Fibroblast of peridontal ligament (primary cell): ENCODE measurements at regions not wholly inside any gene's neighbourhood (a gene's known extent, or its start where the extent isn't known, plus 50 kb on each side); places are given as distances from the start of the nearest gene placed in this dataset.

ENCODE experiments used
- DNase-seq: peaks from one replicate; pipeline ENCODE4 v3.0.0-alpha.2; 2010; ENCODE audit errors: extremely low read depth

DNA sequence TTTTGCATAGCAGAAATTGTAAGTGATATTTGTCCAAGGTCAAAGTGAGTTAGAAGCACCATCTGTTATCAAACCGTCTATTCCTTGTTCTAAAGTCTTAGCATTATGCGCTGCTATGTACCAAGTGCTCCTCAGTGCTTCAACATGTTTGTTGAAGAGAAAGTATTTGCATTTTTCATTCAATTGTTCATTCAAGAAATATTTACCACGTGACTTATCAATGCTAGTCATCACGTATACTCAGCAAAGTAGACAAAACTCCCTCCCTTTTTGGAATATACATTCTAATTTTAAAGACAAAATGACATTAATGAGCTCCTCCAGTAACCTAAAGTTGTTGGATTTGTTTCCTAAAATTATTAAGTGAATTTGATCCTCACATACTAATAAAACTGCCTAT is 388.0 kb upstream of the CDH8 start:
- DNase-seq = no peak

DNA sequence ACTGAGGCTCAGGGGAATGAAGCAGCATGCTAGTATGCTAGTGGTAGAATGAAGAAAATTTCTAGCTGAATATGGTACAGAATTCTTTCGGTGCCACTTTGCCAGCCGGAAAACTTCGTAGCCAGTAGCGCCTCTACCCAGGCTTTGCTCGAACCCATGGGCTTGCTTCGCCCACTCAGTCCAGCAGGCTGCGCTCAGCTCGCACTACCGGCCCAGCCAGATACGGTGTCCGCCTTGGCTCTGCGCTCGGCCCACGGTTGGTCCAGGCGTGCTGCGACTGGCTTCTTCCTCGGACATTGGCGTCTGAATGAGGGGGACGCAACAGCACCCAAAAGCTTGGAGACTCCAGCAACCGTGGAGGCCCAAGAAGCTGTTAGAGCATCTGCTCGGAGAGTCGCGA is 372.5 kb upstream of the CDH8 start:
- DNase-seq = no peak

DNA sequence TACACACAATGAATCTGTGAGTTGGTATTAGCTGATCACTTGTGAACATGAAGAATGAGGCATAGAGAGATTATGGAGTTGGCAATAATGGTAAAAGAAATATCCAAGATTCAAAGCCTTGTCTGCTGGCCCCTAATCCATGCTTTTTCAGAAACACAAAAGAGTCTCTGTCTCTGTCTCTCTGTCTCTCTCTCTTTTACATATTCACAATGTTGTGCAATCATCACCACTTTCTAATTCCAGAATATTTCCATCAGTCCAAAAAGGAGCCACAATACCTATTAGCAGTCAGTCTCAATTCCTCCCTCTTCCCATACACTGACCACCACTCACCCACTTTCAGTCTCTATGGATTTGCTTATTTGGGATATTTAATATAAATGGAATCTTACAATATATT is 370.1 kb upstream of the CDH8 start:
- DNase-seq = no peak

DNA sequence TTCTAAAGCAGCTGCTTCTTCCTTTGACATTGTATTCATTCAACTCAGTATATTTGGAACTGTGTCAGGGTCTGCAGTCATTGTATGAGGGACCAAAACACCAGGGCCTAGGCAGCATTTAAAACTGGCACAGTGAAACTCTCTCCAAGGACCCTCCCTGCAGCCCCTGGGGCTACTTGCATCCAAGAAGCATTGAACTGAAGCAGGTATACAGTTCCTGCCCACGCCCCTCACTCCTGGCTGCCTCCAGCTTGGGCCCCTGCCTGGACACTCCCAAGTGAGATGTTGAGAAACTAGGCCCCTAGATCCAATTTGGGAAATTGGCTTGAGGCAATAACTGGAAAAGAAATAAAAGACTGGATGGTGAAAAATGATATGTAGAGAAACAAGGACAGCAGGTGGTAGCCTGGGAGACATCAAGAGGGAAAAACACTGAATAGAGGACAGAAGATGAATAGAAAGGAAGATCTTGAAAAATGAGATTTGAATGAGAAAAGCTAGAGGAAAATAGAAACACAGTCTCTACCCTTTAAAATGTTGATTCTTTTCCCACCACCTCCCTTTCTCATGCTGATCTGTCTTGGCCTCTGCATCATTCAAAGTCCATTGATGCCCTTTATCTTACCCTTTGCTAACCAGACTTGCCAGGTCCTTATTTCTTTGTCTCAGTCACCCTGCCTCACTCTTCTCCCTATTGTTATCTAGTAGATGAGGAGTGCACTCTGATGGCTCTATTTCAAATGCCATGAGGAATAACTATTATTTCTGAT is 368.8 kb upstream of the CDH8 start:
- DNase-seq = no peak

DNA sequence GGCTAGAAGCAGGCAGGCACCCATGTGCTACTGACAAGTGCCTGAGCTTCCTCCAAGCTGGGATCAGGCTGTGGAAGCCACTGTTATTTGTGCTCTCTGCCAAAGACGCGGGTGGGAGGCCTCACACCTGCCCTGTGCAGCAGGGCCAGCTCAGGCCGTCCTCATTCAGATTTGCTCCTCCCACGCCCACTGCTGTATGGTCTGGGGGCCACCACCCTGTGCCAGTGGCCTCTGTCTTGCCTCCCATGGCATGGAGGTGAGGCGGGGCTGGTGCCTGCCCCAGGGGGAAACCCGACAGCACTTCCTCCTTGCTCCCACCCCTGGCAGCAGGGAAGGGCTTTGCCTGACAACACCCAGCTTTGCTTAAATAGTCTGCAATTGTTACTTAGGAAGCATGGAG is 356.5 kb upstream of the CDH8 start:
- DNase-seq = no peak

DNA sequence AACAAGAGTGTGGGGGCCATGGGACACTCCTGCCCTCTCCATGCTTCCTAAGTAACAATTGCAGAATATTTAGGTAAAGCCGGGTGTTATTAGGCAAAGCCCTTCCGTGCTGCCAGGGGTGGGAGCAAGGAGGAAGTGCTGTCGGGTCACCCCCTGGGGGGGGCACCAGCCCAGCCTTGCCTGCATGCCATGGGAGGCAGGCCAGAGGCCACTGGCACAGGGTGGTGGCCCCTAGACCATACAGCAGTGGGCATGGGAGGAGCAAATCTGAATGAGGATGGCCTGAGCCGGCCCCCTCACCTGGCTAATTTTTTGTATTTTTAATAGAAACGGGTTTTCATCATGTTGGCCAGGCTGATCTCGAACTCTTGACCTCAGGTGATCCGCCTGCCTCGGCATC is 355.7 kb upstream of the CDH8 start:
- DNase-seq = no peak

DNA sequence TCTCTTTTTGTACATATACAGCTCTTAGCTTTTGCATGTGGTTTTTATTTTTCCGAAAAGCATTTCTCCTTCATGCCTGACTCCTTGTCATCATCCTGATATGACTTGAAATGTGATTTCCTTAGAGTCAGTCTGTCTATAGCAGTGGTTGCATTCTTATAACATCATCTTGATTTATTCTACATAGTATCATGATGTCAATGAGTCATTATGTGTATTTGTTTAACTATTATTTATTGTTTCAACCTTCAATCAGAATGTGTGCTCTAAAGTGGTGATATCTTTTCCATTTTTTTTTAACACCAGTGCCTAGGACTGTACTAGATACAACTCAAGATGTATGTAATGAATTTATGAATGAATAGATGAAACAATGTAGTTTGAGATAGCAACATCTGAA is 354.9 kb upstream of the CDH8 start:
- no peak for DNase-seq

DNA sequence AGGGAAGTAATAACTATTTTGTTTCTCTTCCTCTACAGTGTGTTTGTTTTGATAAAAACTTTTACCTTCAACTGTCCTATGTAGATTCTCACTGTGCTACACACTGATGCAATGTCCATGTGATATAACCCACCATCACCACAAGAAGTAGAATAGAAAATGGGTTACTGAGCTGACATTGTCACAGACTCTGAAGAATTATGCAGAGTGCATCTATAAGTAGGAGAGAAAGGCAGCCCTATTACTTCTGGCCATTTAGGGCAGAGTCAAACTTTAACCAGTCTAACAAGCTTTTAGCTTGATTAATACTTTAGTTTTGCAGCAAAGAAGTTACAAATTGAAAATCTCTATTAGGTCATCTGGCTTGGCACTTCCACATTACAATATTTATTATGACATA is 354.0 kb upstream of the CDH8 start:
- no peak for DNase-seq

DNA sequence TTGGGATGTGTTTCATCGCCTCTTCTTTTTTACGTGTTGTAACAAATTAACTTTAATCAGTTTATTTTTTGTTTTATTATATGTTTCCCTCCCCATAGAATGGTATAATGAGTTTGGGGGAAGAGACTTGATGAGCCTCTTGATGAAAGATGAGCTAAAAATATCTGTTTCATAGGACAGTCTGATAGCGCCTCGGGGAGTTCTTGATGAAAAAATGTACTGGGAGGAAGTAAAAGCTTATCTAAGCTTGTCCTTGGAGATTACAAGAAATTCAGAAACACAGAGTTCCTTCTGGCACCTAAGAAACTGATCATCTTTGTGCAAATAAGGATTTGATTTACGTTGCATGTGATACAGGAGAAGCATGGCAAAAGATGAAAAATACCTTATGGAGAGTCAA is 350.2 kb upstream of the CDH8 start:
- no peak for DNase-seq

DNA sequence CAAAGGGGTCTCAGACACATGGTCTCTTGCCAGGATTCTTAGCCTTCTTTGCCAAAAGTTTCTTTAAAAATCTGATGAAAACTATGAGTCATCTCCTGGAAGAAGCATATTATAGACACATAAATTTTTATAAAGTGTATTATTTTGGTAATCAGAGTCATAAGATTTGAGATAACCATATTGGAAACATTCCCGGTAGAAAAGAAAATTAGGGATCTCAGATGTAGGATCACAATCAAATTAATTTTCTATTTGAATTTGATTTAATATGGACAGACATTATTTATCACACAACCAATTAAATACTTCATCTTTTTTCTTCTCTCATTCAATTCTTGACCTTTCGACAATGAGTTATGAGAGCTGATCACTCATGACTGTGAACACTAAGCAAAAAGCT is 347.7 kb upstream of the CDH8 start:
- DNase-seq = no peak

DNA sequence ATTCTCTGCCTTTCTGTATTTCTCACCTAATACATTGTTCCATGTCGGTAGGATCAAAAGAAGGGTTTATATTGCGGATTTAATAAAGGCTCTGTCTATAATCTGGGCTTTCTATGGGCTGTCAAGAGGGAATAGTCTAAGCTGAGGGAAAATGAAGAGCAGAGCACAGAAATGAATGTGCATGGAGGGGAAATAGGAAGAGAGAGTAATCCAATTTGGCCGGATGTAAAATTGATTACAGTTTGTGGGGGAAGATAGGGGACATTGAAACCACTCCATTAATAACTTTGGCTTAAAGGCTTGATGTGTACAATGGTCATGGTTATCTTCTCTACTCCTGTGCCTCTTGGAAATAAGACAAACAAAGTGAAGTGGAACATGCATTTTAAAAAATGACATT is 334.2 kb upstream of the CDH8 start:
- DNase-seq = no peak

DNA sequence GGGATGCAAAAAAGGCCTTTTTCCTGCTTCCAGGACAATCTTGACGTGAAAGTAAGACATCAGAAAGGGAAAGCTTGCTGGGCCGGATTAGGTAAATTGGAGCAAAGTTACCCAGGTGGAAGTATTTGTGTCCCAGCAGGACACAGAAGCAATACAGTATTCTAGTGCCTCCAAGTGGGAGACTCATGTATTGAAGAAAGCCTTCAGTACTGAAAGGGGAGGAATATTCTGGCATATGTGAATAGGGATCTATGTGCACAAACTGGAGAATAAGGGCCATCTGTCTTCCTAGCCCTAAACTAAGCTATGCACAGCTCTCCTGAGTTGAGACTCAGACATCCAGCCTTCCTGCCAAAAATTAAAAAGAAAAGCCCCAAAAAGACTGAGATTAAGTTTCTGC is 327.3 kb upstream of the CDH8 start:
- DNase-seq = no peak

DNA sequence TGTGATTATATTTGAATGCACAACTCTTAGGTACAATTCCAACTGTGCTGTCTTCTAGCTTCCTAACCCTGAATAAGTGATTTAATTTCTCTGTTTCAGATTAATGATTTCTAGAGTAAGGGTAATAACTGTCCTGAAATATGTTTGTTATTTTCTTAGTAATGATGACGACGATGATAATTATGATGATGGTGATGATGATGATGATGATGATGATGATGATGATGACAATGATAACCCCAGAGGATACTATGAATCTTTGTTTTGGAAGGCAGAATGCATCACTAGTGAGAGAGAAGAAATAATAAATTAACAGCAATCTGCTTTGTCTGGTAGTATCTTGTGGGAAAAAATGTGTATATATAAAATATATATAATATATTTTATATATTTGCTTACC is 317.1 kb upstream of the CDH8 start:
- DNase-seq = no peak

DNA sequence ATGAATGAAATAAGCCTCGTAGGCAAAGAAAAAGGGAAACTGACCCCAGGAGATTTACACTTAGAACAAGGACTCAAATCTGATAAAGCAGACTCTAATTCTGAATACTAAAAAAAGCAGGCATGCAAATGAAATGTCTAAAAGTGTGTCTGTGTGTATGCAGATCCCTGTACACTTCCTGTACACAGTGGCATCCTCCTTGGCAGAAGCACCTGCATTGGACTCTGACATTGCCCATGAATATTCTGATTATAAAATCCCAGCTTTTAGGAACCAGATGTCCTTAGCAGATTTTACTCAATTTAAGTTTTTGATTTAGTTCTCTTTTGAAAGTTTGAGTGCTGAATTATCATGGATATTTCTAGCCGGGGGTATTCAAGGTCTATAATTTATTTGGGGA is 306.0 kb upstream of the CDH8 start:
- DNase-seq = no peak

DNA sequence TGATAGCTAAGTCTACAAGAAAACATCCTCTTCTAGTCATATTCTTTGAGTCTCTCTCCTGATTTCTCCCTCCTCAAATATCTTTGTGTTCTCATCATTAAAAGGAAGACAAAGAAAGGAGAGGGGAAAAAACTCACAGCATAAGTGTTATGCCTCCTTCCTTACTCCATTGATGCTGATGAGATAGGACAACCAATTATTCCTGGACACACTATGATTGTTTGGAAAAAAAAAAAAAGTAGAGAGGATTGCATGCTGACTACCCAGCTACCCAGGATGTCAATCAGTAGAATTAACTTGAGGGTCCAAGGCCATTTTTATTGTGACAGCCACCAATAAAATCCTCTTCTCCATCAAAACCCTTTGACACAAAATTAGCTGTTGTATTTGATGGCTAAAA is 299.1 kb upstream of the CDH8 start:
- DNase-seq = no peak

DNA sequence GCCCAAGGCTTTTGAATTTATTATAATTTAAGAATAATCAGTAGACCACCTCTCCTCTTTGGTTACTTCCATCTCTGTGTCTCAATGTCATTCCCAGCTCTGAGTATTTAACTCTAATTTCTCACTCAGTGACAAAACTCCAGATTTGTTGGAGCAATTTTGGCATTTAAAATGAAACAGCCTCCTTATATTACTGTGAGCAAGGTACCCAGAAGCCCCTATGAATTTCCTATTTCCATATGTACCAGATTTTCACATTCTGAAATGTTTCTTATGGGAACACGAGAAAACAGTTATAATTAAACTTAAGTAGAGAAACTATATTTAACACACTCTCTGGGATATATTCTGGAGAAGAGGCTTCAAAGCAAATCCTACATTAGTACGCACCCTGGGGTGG is 285.4 kb upstream of the CDH8 start:
- DNase-seq = no peak

DNA sequence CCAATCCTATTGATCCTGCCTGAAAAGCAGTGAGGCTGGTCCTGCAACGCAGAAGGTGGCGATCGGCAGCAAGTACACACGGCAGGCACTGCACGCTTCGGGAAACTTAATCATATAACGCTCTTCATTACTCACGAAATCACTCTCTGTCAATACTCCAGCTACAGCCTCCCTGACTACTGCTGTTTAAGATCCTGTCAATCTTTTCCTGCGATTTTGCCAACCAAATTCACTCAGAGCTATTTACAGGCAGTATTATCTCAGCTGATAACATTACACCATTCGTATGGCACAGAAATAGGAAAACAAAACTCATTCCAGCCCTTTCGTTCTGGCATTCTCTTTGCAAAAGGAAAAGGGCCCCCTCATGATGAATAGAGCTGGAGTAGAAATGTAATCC is 262.4 kb upstream of the CDH8 start:
- no peak for DNase-seq

DNA sequence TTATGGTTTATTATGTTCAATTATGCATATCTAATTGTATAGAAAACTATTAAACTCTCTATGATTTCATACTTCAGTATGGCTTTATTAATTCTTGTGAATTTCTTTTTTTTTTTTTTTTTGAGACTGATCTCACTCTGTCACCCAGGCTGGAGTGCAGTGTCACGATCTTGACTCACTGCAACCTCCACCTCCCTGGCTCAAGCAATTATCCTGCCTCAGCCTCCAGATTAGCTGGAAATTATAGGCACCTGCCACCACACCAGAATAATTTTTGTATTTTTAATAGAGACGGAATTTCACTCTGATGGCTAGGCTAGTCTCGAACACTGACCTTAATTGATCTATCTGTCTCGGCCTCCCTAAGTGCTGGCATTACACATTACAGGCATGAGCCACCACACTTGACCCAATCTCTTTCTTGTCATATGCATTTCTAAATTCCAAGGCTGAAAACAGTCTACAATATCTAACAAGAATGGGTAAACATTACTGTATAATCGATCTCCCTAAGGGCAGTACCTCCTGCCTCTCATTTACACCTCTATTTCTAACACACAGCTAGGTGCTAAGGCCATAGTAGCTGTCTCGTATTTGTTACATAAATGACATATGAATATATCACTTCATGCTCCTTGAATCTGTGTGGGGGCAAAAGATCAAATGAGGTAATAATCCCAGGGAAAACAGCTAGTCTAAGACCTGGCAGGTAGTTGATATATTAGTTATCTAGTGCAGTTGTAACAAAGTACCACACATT is 258.2 kb upstream of the CDH8 start:
- no peak for DNase-seq

DNA sequence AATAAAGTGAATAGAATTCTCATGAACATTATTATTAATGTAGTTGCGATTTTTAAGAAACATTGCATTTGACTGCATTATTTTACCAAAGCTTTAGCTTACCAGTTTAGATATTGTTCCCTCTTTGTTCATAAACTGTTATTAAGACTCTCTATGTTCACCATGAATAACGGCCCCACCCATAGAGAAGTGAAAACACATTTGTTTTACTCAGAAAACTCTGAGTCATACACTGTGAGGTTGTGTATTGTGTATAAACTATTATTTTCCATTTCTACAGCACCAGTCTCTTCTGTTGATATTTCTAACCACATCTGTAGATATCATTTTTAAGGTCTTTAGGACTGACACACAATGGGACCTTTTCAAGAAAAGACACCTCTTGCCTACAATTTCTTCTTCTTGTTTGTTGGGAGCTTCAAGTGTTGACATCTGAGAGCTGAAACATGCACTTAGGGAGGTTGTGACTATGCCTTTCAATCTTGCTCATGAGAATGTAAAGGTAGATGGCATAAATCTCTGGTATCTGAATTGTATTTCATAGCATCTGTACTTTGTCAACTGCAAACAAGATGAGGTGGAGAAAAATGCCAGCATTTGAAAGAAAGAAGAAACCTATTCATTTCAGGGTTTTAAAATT is 252.9 kb upstream of the CDH8 start:
- DNase-seq = no peak

DNA sequence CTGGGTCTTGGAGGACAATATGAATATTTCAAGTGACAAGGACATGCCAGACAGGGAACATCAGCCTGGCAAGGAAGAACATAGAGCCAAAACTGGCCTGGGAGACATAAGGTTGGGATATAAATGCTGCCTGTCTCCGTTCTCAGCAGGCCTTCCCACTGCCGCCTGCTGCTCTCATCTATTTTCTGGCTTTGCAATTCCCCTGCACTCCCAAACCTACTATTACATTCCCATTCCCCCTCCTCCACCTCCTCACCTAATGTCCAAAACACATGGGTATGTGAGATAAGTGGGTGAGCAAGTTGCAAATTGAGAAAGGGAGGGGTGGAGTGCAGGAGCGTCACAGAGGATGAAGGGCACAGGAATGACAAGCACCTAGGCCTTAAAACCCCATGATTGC is 244.3 kb upstream of the CDH8 start:
- no peak for DNase-seq

DNA sequence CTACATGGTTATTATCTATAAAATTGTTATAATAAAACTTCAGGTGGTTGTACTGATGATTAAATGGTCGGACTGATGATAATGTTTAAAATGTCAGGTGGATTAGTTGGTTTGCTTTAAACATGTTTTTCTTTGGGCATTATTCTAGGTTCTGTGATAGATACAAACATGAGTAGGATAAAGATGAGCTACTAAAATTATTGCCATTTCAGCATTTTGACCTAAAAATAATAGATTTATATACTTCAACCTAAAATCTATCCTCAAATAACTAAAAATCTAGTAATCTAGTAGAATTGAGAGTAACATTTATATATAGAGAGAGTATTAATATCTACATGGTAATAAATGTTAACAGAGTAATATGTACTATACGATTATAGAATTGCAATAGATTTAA is 241.7 kb upstream of the CDH8 start:
- DNase-seq = no peak

DNA sequence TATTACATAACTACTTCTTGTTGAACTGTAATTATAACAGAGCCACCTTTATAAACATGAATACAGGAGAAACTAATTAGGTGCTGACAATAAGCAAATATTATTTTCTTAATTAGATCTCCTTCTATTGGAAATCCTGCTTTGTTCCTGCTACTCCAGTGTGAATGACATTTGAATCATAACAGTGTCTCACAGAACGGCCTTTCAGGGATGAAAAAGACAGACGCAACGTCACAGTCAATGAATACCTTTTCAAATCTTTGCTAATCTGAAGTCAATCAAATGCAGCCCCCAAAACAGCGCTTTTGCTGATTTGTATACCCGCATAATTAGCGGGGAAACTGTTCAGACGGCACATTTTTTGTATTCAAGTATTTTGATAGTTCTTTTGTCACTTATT is 240.4 kb upstream of the CDH8 start:
- DNase-seq = no peak

DNA sequence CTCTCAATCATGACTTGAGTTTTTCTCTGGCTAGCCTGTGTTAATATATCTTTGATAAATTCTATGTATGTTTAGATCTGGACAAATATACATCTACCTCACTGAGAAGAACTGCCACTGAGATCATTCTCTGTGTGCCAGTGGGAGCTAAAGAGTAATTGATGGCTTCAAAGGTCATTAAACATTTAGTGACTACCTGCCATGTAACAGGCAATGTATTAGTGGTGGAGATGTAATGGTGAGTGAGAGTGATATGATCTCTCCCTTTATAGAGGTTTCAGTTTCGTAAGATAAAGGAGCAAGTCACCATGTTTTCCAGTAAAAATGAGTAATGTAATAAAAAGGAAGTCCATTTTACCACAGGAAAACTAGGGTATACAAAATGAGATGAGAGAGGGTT is 235.8 kb upstream of the CDH8 start:
- no peak for DNase-seq
